ENCODE measurements at regions not wholly inside any gene's neighbourhood (a gene's known extent, or its start where the extent isn't known, plus 50 kb on each side); places are given as distances from the start of the nearest gene placed in this dataset.

DNA sequence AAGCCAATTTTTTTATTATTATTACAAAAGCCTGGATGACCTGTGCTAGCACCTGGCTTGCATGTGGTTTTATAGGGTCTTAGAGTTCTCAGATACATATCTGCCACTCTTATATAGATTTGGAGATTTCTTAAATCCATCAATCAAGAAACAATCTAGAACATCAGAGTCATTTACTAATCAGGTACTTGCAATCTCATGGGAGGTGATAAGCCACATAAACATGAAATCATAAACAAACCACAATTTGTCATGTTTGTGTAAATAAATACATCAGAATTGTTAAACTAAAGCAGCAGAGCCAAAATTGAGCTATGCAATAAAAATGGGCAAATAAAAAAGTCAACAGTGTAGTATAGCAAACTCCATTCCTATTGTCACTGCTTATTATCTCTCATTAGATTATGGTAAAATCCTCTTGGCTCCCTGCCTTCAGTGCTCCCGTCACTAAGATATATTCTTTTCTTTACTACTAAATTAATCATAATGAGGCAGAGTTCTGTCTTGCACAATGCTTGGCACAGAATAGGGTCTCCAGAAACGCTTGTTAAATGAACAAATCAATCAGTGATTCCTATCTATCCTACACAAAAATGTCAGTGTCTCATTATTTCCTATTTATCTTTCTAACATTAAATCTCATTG is 108.7 kb upstream of the TTC29 start:
- TF ChIP-seq DPF2 (IDR thresholded peaks at IDR 0.05) (no peak), NFE2 (IDR thresholded peaks at IDR 0.05; ENCODE audit: low read depth) (no peak), LARP7 (IDR thresholded peaks at IDR 0.05) (no peak), ARNT (IDR thresholded peaks at IDR 0.05) (no peak), SMARCA5 (IDR thresholded peaks at IDR 0.05) (no peak), SIN3A (IDR thresholded peaks at IDR 0.05; ENCODE audit: borderline replicate concordance in 2 of 2, control insufficient read depth in 1 of 2, low read depth in 2 of 2, low read length in 2 of 2) (no peak), RB1 (IDR thresholded peaks at IDR 0.05; ENCODE audit: low read depth) (no peak)
- TF ChIP-seq, protein P1, sequence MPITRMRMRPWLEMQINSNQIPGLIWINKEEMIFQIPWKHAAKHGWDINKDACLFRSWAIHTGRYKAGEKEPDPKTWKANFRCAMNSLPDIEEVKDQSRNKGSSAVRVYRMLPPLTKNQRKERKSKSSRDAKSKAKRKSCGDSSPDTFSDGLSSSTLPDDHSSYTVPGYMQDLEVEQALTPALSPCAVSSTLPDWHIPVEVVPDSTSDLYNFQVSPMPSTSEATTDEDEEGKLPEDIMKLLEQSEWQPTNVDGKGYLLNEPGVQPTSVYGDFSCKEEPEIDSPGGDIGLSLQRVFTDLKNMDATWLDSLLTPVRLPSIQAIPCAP (CRISPR knock-in tag; IDR thresholded peaks at IDR 0.05; ENCODE audit: borderline replicate concordance): no peak
- TF ChIP-seq, protein P2, sequence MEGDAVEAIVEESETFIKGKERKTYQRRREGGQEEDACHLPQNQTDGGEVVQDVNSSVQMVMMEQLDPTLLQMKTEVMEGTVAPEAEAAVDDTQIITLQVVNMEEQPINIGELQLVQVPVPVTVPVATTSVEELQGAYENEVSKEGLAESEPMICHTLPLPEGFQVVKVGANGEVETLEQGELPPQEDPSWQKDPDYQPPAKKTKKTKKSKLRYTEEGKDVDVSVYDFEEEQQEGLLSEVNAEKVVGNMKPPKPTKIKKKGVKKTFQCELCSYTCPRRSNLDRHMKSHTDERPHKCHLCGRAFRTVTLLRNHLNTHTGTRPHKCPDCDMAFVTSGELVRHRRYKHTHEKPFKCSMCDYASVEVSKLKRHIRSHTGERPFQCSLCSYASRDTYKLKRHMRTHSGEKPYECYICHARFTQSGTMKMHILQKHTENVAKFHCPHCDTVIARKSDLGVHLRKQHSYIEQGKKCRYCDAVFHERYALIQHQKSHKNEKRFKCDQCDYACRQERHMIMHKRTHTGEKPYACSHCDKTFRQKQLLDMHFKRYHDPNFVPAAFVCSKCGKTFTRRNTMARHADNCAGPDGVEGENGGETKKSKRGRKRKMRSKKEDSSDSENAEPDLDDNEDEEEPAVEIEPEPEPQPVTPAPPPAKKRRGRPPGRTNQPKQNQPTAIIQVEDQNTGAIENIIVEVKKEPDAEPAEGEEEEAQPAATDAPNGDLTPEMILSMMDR (IDR thresholded peaks at IDR 0.05 in 2 of 3, conservative IDR thresholded peaks at IDR 0.05 in 1 of 3; ENCODE audit: insufficient read depth in 2 of 3, low read depth in 1 of 3, low read length in 3 of 3): no peak
